CD4-positive, alpha-beta T cell treated with Interleukin-15 for 1 hour (primary cell): ENCODE measurements at regions not wholly inside any gene's neighbourhood (a gene's known extent, or its start where the extent isn't known, plus 50 kb on each side); places are given as distances from the start of the nearest gene placed in this dataset.

ENCODE experiments used
- DNase-seq: peaks from one replicate; pipeline ENCODE4 v3.0.0-alpha.2; 2020

DNA sequence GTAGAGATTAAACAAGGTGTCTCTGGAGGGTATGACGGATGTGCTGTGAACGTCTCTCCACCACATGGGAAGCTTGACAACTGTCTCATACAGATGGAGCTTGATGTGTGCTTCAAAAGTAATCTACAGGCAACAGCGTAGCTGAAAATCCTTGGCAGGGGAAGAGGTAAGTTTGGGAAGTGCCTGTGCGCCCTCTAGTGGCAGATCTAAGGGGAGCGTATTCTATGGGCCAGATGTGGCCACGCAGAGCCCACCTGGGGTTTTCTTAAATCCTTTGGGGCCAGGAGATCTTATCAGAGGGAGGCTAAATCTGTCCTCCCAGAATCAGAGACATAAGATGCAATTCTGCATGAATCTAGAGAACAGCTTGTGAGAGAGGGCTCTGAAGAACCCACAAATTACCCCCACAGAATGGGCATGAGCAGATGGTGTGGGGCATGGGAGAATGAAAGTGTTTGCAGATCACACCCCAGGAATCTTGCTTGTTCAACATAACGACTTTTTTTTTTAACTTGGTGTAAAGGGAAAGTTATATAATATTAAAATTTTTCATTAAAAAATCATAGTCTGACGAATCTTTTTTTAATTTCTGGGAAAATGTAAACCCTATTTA, 91.2 kb upstream of the MPP7 start:
- peak; percentile 57 for DNase-seq

DNA sequence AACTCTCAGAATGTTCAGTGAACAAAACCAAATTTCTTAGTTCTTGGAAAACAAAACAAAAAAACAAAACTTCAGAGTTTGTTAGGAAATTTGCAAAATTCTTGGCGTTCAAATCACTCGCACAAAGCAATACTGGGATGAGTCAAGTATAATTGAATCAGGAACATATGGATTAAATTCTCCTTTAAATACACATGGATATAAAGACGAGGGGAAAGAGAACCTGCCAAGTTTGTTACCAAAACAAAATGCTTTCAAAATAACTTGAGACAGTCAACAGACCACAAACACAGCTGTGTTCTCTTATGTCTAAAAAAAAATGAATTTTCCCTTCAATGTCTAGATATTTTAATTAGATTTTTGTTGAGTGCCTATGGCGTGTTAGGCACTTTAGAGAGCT, 93.5 kb upstream of the MPP7 start:
- no peak for DNase-seq

DNA sequence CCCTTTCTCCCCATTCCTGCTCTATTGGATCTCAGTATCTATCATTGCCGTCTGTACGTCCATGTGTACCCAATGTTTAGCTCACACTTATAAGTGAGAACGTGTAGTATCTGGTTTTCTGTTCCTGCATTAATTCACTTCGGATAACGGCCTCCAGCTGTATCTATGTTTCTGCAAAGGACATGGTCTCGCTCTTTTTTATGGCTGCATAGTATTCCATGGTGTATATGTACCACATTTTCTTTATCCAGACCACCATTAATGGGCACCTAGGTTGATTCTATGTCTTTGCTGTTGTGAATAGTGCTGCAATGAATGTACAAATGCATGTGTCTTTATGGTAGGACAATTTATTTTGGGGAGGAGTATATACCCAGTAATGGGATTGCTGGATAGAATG, 94.4 kb upstream of the MPP7 start:
- no peak for DNase-seq

DNA sequence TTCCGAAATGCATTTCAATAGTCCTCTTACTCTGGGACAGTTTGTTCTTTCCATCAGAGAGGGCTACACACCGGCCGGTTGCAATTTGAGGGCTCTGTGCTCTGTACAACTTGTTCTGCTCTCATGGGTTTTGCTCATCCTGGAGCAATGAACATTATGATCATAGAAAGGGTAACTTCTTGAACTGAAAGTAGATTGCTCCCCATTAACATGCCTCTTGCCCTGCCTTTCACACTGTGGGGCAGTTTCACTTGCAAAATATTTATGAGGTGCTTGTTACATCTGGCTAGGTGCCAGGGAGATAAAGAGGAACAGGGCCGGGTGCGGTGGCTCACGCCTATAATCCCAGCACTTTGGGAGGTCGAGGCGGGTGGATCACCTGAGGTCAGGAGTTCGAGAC, 97.3 kb upstream of the MPP7 start:
- DNase-seq: peak; percentile 37

DNA sequence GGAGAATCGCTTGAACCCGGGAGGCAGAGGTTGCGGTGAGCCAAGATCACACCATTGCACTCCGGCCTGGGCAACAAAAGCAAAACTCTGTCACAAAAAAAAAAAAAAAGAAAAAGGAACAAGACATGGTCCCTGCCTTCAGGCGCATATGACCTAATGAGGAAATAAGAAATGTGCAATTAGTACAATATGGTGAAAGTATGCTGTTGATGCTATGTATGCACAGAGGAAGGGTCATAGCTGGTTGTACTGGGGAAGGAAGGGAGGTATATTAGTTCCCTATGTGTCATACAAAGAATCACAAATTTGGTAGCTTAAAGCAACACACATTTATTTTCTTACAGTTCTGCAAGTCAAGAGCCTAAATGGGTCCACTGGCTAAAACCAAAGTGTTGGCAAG, 97.8 kb upstream of the MPP7 start:
- DNase-seq: no peak

DNA sequence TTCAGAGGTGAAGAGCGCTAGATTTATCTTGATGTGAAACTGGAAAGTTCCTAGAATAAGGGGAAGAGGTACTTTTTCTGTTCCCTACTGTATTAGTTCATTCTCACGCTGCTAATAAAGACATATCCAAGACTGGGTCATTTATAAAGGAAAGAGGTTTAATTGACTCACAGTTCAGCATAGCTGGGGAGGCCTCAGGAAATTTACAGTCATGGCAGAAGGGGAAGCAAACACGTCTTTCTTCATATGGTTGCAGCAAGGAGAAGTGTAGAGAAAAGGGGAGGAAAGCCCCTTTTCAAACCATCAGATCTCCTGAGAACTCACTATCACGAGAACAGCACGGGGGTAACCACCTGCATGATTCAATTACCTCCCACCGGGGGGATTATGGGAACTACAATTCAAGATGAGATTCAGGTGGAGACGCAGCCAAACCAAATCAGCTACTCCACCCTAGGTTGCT, 99.8 kb upstream of the MPP7 start:
- peak; percentile 53 for DNase-seq

DNA sequence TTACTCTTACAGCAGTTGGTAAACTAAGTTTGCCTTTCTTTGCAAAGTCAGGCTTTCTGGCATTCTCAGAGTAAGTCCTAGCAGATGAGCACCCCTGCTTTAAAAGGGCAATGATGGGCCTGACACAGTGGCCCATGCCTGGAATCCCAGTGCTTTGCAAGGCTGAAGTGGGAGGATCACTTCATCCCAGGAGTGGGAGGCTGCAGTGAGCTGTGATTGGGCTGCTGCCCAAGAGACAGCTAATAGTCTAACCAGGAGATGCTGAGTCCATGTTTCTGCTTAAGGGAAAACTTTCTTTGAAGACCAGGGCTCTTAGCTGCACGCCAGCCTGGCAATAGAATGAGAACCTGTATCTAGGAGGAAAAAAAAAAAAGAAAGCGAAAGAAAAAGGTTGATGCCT, 100.2 kb upstream of the MPP7 start:
- no peak for DNase-seq

DNA sequence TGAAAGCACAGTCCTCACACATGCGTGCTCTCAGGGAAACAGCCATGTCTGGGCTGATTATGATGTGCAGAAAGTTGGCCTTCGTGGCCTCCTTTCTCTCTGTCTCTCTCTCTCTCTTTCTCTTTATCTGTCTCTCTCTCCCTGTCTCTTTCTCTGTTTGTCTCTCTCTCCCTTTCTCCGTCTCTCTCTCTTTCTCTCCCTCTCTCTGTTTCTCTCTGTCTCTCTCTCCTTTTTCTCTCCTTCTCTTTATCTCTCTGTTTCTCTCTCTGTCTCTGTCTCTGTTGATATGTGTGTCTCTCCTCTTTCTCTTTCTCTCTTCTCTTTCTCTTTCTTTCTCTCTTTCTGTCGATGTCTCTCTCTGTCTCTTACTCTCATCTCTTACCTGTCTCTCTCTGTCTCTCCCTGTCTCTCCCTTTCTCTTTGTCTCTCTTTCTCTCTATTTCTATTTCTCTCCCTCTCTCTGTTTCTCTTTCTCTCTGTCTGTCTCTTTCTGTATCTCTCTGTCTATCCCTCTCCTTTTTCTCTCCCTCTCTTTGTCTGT, 105.4 kb upstream of the MPP7 start:
- DNase-seq: no peak

DNA sequence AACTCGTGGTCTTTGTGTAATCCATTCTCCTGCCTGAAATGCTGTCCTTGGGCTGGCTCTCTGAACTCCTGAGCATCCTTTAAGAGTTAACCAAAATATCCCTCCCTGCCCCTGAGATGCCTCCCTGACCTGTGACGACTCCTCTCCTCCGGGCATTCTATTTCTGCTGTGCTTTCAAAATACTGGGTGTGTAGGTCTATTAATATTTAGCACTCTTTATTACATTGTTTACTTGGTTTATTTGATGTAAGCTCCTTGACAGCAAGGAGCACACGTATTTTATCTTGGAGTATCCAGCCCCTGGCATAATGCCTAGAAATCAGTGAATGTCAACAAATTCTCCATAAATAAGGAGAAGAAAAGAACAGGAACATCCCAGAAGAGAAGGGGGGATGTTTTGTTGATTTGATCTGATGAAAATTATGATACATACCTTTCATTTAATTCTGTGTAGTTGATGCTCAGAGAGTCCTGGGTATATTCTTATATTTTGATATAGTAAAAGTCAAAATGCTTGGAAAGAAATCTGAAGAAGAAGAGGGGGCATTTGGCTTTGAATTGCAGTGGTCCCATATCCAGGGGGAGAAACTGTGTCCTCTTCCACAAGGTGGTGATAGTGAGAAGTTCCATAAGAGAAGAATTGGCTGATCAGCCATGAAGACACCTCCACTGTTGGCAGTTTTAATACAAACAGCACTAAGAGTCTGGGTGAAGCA, 107.7 kb upstream of the MPP7 start:
- no peak for DNase-seq

DNA sequence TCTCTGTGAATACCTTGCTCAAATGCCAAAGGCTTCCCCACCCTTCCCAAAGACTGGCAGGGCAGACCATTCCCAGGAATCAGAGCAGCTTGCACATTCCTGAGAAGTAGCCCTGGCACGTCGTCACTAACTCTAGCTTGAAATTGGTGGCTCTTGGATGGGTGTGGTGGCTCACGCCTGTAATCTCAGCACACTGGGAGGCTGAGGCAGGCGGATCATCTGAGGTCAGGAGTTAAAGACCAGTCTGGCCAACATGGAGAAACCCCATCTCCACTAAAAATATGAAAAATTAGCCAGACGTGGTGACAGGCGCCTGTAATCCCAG, 108.2 kb upstream of the MPP7 start:
- no peak for DNase-seq

DNA sequence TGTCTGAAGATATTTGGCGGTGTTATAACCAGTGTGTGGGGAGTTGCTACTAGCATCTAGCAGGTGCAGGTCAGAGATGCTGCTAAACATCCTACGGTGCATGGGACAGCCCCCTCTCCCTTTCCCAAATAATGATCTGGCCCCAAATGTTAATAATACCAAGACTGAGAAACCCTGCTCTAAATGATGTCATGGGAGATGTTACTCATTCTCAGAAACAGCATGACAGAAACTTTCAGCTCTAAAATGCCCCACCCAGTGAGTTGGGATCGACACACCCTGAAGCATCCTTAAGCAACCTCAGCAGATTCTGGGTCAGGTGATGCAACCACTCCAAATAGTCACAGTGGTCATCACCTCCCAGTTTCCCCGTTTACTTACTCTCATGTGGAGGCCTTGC, 108.8 kb upstream of the MPP7 start:
- peak; percentile 68 for DNase-seq

DNA sequence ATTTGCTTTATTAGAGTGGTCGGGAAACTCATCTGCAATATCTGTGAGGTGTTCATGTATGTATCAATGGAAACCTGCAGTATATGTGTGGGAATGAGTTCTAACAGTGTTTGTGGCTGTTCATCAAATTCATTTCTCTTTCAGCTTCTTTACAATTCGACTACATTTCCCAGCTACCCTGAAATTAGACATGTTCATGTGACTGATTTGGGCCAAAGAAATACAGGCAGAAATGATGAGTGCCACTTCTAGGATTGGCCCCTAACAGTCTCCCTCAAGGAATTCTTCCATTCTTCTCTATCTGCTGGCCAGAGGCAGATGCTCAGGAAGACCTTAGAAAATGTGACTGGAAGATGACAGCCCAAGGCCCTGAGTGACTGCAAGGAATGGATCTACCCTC, 114.8 kb upstream of the WAC start:
- no peak for DNase-seq

DNA sequence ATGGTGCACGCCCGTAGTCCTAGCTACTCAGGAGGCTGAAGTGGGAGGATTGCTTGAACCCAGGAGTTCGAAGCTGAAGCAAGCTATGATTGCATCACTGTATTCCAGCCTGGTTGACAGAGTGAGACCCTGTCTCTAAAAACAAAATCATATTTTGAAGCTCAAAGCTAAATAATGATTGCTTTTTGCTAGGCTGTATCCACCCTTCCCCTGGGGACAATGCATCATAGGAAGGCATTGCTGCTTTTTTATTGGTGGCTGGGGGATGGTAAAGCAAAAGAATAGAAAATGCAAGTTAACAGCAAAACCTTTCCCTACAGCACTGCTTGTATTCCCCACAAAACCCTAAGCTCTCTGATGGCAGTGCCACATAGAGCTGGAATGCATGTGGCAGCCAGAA, 107.5 kb upstream of the WAC start:
- DNase-seq: no peak

DNA sequence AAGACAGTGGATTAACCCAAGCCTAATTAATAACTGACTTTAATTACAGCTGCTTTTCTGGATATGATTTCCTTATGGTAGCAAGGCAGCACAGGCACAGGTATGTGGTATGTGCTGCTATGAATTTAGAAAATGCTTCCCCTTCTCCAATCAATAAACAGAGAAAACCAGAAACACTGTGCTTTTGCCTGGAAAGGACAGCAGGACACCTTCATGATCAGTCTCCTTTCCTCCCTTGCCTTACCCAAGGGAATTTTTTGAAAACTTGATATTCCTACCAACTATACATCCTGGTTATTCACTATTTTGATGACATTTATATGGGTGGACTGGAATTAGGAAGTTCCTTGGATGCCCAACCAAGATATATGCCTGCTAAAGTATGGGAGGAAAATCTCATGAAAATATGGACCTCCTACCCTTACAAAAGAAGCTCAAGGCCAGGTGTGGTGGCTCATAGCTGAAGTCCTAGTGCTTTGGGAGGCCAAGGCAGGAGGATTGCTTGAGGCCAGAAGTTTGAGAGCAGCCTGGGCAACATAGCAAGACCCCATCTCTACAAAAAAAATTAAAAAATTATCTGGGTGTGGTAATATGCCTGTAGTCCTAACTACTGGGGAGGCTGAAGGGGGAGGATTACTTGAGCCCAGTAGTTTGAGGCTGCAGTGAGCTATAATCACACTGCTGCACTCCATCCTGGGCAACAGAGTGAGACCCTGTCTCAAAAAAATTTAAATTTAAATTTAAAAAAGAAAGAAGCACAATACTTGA, 106.3 kb upstream of the WAC start:
- DNase-seq: no peak

DNA sequence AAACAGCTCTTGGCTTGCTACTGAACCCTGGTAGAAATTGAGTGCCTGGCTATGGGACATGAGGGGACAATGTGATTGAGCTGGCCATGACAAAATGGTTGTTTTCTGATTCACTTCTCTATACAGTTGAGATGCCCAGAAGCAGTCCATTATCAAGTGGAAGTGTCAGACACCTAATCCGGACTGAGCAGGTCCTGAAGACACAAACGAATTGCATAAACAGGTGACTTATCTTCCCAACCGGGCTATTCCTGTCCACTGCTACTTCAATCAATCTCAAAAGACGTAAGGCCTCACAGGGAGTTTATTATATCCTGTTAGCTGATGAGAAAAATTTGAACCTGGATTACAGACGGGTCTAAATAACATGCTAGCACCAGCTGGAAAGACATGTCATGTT, 105.5 kb upstream of the WAC start:
- DNase-seq: no peak

DNA sequence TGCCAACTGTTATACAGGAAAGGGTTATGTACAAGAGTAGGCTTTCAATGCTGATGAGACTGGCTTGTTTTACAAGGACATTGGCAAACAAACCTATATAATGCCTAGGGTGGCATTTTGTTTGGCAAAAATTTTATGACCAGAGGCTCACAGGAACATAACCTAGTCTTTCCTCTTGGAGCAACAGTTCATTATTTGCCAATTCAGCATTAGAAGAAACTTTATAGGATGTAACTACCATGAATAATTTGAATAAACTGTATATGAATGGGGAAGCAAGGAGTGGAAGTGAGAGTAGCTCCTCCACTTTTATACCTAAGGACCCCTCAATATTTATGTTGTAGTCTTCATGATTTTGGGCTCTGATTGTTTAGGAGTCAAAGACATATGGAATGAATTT, 103.9 kb upstream of the WAC start:
- DNase-seq: no peak

DNA sequence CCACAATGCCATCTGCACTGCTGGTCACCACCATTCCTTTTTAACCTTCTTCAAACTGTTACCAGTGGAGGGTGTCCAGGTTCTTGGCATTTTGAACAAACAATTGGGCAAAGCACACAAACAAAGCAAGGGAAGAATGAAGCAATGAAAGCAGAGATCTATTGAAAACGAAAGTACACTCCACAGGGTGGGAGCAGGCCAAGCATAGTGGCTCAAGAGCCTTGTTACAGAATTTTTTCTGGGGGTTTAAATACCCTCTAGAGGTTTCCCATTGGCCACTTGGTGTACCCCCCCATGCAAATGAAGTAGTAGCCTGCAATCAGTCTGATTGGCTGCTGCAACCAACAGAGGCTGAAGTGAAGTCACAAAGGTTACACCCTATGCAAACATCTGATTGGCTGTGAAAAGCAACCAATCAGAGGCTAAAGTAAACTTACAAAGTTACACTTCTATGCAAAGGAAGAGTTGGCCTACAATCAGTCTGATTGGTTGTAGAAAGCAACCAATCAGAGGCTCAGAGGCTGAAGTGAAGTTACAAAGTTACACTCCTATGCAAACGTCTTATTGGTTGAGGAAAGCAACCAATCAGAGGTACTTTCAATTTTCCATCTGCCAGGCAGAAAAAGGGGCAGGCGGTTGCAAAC, 103.2 kb upstream of the WAC start:
- DNase-seq: no peak

DNA sequence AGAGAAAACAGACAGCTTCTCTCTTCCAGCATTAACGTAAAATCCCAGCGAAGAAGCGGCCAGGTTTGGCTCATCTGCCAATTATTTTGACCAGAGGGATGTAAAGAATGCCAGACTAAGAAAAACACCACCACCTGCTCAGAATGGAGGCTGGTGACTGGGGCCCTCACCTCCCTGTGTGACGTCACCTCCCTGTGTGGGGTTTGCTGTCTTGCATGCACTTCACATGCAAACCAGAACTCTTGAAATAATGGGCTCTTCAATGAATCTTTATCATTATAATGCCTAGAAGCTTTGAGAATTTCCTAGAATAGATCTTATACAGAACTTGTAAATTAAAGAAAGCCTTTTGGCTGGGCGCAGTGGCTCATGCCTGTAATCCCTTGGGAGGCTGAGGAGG, 101.8 kb upstream of the WAC start:
- DNase-seq: no peak

DNA sequence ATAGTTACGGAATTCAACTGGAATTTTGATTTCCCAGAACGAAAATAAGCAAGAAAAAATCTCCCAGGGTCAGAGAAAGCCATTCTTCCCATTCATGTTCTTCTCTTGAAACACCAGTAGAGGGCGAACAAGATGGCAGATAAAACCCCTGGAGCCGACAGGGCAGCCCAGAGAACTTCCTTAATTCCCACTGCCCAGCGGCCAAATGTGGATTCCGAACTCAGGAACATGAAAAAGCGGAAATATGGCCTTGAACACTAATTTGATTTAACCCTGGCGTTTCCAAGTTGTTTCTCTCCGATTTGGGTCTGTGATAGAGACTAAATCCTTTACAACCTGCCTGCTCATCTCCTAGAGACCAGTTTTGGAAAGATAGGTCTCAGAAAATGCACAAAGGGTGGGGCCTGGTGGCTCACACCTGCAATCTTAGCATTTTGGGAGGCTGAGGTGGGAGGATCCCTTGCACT, 100.7 kb upstream of the WAC start:
- DNase-seq: peak; percentile 57

DNA sequence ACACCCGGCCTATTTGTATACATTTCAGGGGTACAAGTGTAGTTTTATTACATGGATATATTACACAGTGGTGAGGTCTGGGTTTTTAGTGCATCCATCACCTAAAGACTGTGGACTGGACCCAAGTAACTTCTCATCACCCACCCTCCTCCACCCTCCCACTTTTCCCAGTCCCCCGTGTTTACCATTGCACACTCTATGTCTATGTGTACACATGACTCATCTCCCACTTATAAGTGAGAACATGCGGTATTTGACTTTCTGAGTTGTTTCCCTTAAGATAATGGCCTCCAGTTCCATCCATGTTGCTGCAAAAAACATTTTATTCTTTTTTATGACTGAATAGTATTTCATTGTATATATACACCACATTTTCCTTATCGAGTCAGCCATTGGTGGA, 98.9 kb upstream of the WAC start:
- no peak for DNase-seq

DNA sequence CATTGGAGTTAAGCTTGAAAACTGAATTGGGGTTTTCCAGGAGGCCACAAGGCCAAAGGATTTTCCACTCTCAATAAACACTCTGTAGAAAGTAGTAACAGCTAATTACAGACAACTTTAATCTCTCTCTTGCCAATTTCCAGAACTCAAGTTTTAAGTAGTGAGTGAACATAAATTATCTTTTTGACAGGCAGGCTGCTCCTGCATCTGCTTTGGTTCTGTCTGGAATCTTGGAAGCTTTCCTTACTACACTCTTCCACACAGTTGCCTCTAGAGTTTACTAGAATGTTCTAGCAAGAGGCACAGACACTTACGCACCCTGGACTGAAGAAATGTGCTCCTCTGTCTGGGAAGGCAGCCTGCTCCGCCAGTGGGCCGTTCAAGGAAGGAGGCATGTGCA, 90.5 kb upstream of the WAC start:
- DNase-seq: no peak

DNA sequence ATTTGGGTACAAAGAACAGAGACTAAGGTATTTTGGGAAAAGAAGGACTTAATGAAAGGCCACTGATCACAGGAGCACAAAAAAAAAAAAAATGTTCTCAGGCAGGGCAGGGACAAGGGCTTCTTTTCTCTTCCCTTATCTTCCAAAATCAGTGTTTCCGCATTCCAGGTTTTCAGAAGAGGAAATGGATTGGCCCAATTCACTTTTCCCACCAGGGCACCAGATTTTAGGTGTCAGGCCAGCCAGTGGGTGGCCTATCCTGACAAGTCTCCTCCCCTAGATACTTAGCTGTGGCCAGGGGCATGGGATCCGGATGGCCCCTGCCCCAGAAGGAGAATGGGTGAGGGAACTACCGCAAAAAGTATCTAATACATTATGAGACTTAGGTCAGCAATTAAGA, 88.9 kb upstream of the WAC start:
- DNase-seq: no peak

DNA sequence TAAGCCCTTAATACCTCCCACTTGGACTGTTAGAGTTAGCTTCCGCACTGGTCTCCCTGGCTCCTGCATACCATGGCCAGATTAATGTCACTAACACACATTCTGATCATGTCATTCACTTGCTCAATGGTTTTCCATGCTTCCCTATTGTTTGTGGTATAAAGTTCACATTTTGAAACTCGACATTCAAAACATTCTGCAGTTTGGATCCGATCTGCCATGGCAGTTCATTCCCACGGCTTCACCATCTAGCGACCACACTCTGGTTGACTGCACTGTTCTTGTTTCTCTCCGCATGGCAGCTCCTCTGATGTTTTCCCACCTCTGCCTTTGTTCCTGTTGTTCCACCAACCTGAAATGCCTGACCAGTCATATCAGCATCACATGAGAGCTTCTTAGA, 87.4 kb upstream of the WAC start:
- no peak for DNase-seq

DNA sequence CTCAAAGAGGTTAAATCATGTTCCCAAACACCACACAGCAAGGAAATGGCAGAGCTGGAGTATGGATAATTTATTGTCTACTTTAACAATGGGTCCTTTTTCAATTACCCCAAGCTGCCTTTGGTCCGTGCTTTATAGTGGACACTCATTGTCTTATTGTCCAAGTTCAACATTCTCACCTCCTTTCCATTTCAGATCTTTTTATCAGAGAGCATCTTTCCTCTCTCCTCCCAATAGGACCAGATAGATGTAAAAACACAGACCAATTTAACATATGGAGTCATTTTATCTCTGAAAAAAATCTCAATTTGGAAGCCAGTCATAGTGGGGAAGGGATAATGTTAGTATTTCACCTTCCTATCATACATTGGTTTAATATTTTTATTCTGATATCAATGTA, 83.5 kb upstream of the WAC start:
- no peak for DNase-seq
